Iris pigment epithelial cell (primary cell): ENCODE measurements at regions not wholly inside any gene's neighbourhood (a gene's known extent, or its start where the extent isn't known, plus 50 kb on each side); places are given as distances from the start of the nearest gene placed in this dataset.
"Not testable (repeated sequence)": the region's sequence is repeated elsewhere in the genome, so short reads cannot be mapped to it uniquely, and the experiment has no call there.

Source experiments
- DNase-seq: peaks from one replicate; pipeline ENCODE4 v3.0.0-alpha.2; 2011; ENCODE audit warnings: low read depth

GRCh38 chr2:242004902-242005230 is 135.3 kb downstream of the RTP5 start:
- DNase-seq = no peak

- not testable (repeated sequence) for DNase-seq
Measured at GRCh38 chr2:242006091-242006634, 136.6 kb downstream of the RTP5 start.

GRCh38 chr2:242008908-242009307 is 139.4 kb downstream of the RTP5 start:
- DNase-seq = not testable (repeated sequence)

GRCh38 chr2:242009846-242010245 is 140.3 kb downstream of the RTP5 start:
- not testable (repeated sequence) for DNase-seq

- DNase-seq = not testable (repeated sequence)
Measured at GRCh38 chr2:242010252-242011166, 141.0 kb downstream of the RTP5 start.

- no peak for DNase-seq
Measured at GRCh38 chr2:242011167-242011513, 141.6 kb downstream of the RTP5 start.

GRCh38 chr2:242011516-242011915 is 142.0 kb downstream of the RTP5 start:
- no peak for DNase-seq

GRCh38 chr2:242011991-242012764 is 142.6 kb downstream of the RTP5 start:
- DNase-seq = no peak

- DNase-seq = no peak
Measured at GRCh38 chr2:242012956-242013764, 143.6 kb downstream of the RTP5 start.

GRCh38 chr2:242013771-242014170 is 144.2 kb downstream of the RTP5 start:
- no peak for DNase-seq

GRCh38 chr2:242015108-242016065 is 145.9 kb downstream of the RTP5 start:
- DNase-seq = no peak

- no peak for DNase-seq
Measured at GRCh38 chr2:242017086-242017485, 147.6 kb downstream of the RTP5 start.

- DNase-seq = not testable (repeated sequence)
Measured at GRCh38 chr2:242018416-242018815, 148.9 kb downstream of the RTP5 start.

- DNase-seq = no peak
Measured at GRCh38 chr2:242019344-242019743, 149.8 kb downstream of the RTP5 start.

- DNase-seq = no peak
Measured at GRCh38 chr2:242020196-242021004, 150.9 kb downstream of the RTP5 start.

- no peak for DNase-seq
Measured at GRCh38 chr2:242022550-242023290, 153.2 kb downstream of the RTP5 start.

- DNase-seq = no peak
Measured at GRCh38 chr2:242024751-242025355, 155.3 kb downstream of the RTP5 start.

GRCh38 chr2:242027676-242028450 is 158.3 kb downstream of the RTP5 start:
- no peak for DNase-seq
